T-helper 1 cell (primary cell): ENCODE measurements at regions not wholly inside any gene's neighbourhood (a gene's known extent, or its start where the extent isn't known, plus 50 kb on each side); places are given as distances from the start of the nearest gene placed in this dataset.
A peak's percentile ranks its signal among the peaks of the same experiment; 100 is the strongest.
"Not testable (repeated sequence)": the region's sequence is repeated elsewhere in the genome, so short reads cannot be mapped to it uniquely, and the experiment has no call there.

Experiments used
- DNase-seq, 5 donors: peaks; one replicate each; pipeline ENCODE4 v3.0.0-alpha.2; 2012 to 2020

DNA sequence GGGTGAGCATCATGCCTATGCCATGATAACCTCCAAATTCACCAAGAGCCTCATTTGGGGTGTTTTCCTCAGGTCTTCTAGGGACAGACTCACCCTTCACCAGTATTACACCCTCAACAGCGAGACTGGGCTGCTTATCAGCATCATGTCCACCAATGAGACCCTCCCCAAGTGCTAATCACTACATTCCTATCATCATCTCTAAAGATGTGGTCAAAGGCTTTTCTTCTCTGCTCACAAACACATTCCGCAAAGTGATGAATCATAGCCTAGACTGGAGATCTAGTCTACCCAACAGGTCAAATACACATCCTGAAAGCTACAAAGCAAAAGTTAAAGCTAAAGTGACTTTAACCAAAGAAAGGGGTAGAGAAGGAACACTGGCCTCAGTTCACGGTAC is 75.3 kb upstream of the C7orf33 start:
- no peak for DNase-seq

DNA sequence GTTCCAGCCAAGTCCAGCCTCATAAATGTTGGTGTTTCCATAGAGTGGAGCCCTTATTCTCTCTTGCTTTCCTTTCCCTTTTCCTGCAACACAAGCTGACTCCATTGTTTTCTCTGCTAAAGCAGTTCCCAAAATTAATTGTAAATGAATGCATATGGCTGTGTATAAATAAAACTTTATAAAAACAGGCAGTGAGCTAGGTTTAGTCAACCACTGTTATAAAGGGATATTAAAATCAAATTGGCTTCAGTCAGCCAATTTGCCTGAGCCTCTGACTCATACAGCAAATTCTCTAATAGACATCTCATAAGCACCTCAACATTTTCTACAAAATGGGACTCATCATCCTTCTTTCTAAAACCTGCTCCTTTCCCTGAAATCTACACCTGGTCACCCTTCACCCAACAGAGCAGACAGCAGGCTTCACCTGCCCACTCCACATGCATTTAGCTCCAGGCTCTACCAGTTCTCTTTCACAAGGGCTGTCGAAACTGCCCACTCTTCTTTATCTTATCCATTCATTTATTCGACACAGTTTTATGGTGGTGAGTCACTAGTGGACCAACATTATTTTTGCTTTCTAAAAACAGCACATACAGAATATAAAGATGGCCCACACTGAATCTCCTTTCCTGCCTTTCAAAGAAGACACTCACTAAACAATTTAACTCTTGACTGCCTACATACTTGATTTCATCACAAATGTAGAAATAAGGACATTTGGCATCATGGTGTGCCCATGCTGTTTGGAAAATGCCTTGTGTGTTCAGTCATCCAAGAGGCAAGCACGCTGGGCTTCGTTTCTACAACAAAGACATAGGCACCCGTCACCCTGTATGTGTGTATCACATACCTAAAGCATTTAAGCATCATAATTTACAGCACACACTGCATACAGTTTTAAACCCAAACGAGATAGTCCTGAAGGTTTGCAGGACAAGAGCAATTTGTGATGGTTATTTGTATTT is 74.6 kb upstream of the C7orf33 start:
- DNase-seq = no peak

DNA sequence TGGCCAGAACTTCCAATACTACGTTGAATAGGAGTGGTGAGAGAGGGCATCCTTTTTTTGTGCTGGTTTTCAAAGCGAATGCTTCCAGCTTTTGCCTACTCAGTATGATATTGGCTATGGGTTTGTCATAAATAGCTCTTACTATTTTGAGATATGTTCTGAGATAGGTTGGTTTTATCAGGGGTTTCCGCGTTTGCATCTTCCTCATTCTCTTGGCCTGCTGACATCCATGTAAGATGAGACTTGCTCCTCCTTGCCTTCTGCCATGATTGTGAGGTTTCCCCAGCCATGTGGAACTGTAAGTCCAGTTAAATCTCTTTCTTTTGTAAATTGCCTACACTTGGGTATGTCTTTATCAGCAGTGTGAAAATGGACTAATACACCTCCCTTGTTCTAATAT is 71.2 kb upstream of the C7orf33 start:
- DNase-seq = not testable (repeated sequence)

- DNase-seq = no peak
Measured at GRCh38 chr7:148521271-148521670, 69.3 kb upstream of the C7orf33 start.

GRCh38 chr7:148523550-148523949 is 67.0 kb upstream of the C7orf33 start:
- DNase-seq = no peak

GRCh38 chr7:148524479-148525224 is 65.9 kb upstream of the C7orf33 start:
- no peak for DNase-seq

GRCh38 chr7:148527717-148528168 is 62.8 kb upstream of the C7orf33 start:
- peak; percentile 53 to 88 (median 72) for DNase-seq

- DNase-seq = peak in 1 of 5 donors; percentile 49
Measured at GRCh38 chr7:148535217-148535616, 55.3 kb upstream of the C7orf33 start.

GRCh38 chr7:148537435-148537834 is 53.1 kb upstream of the C7orf33 start:
- no peak for DNase-seq

GRCh38 chr7:148540041-148540738 is 50.4 kb upstream of the C7orf33 start:
- DNase-seq = no peak
